Caco-2 (cell line): ENCODE measurements at regions not wholly inside any gene's neighbourhood (a gene's known extent, or its start where the extent isn't known, plus 50 kb on each side); places are given as distances from the start of the nearest gene placed in this dataset.
"Not testable (repeated sequence)": the region's sequence is repeated elsewhere in the genome, so short reads cannot be mapped to it uniquely, and the experiment has no call there.

Experiments
- BruUV-seq: library from RNA; stranded (reverse); fragments of 400-500 nt; replicated peaks from 2 replicates; lab custom pipeline; 2021; lab: Mats Ljungman, UMichigan
- CTCF ChIA-PET: fragments of 300-600 bp; sonication (Branson Sonifier 250); formaldehyde crosslinking; loops from one replicate; lab custom pipeline; 2022; ENCODE audit warnings: antibody characterized with exemption; lab: Charles Lee
- POLR2A ChIA-PET: fragments of 300-600 bp; sonication (Branson Sonifier 250); formaldehyde crosslinking; loops from one replicate; lab custom pipeline; 2022; ENCODE audit warnings: antibody characterized with exemption; lab: Charles Lee
- DNase-seq, 2 experiments: peaks; one replicate each; pipeline versions ENCODE4 v3.0.0 to v3.0.0-alpha.2; 2020 to 2022
- H3K27me3 ChIP-seq: replicated peaks from 2 replicates; pipeline ENCODE4 v1.6.0; 2011; ENCODE audit warnings: low read length; ENCODE audit not compliant: control insufficient read depth, insufficient read depth
- H3K36me3 ChIP-seq: 2 replicates; pipeline ENCODE4 v1.5.1; 2011; ENCODE audit warnings: low read length; ENCODE audit not compliant: control insufficient read depth, insufficient read depth
- H3K4me1 ChIP-seq: fragments of 250-450 bp; sonication (Bioruptor Pico); 2 replicates; pipeline ENCODE4 v1.5.1; 2020; ENCODE audit warnings: mild to moderate bottlenecking
- H3K4me3 ChIP-seq: 2 replicates; pipeline ENCODE4 v1.5.1; 2011; ENCODE audit warnings: low read depth, mild to moderate bottlenecking, control low read depth, low read length
- H3K9me3 ChIP-seq: fragments of 250-450 bp; sonication (Bioruptor Pico); 2 replicates; pipeline ENCODE4 v1.5.1; 2020; ENCODE audit warnings: mild to moderate bottlenecking, moderate library complexity
- H3K27ac Mint-ChIP-seq: one replicate; pipeline ENCODE4 v1.8.0; 2022; ENCODE audit warnings: mixed read lengths; ENCODE audit not compliant: unreplicated experiment
- H3K27me3 Mint-ChIP-seq: one replicate; pipeline ENCODE4 v1.8.0; 2022; ENCODE audit warnings: mixed read lengths; ENCODE audit not compliant: insufficient read depth, unreplicated experiment
- H3K36me3 Mint-ChIP-seq: one replicate; pipeline ENCODE4 v1.8.0; 2022; ENCODE audit warnings: mild to moderate bottlenecking, mixed read lengths; ENCODE audit not compliant: insufficient read depth, unreplicated experiment
- H3K4me1 Mint-ChIP-seq: one replicate; pipeline ENCODE4 v1.8.0; 2022; ENCODE audit warnings: low read depth, mixed read lengths; ENCODE audit not compliant: unreplicated experiment
- H3K4me3 Mint-ChIP-seq: one replicate; pipeline ENCODE4 v1.8.0; 2022; ENCODE audit warnings: mild to moderate bottlenecking, moderate library complexity, mixed read lengths; ENCODE audit not compliant: unreplicated experiment
- H3K9me3 Mint-ChIP-seq: one replicate; pipeline ENCODE4 v1.8.0; 2022; ENCODE audit warnings: mixed read lengths; ENCODE audit not compliant: unreplicated experiment
- intact Hi-C: fragments of 100-400 bp; cut with micrococcal nuclease; formaldehyde crosslinking; loops from one replicate; pipeline ENCODE4 v1.10.0; 2022; ENCODE audit not compliant: unreplicated experiment
- TF ChIP-seq, protein P1 (sequence below), 2 experiments: fragments of 200-600 bp in 1 of 2; IDR thresholded peaks; 1 replicate in 1 of 2; 2 replicates in 1 of 2; pipeline versions ENCODE4 v1.5.1 to v1.8.0; 2011 to 2022; ENCODE audit warnings: antibody characterized with exemption in 1 of 2, control low read depth in 1 of 2, inconsistent platforms in 1 of 2, low read depth in 1 of 2, low read length in 1 of 2, mild to moderate bottlenecking in 1 of 2, moderate library complexity in 1 of 2; ENCODE audit not compliant: insufficient read depth in 1 of 2, severe bottlenecking in 1 of 2, unreplicated experiment in 1 of 2

GRCh38 chr14:49962621-49963020 is 69.7 kb downstream of the ARF6 start:
- H3K9me3 Mint-ChIP-seq, result no peaks in the 10 kb centered on the region
- no peak overlapping the region for H3K4me3 ChIP-seq
- no peak overlapping the region for H3K4me3 Mint-ChIP-seq
- H3K36me3 Mint-ChIP-seq, result peaks cover 15% of the 10 kb centered on the region
- H3K9me3 ChIP-seq, result no peaks in the 10 kb centered on the region
- no peaks in the 10 kb centered on the region for H3K36me3 ChIP-seq
- DNase-seq, result no peak
- no TSS peak for BruUV-seq
- no peaks in the 10 kb centered on the region for H3K27me3 Mint-ChIP-seq
- TF ChIP-seq, protein P1, sequence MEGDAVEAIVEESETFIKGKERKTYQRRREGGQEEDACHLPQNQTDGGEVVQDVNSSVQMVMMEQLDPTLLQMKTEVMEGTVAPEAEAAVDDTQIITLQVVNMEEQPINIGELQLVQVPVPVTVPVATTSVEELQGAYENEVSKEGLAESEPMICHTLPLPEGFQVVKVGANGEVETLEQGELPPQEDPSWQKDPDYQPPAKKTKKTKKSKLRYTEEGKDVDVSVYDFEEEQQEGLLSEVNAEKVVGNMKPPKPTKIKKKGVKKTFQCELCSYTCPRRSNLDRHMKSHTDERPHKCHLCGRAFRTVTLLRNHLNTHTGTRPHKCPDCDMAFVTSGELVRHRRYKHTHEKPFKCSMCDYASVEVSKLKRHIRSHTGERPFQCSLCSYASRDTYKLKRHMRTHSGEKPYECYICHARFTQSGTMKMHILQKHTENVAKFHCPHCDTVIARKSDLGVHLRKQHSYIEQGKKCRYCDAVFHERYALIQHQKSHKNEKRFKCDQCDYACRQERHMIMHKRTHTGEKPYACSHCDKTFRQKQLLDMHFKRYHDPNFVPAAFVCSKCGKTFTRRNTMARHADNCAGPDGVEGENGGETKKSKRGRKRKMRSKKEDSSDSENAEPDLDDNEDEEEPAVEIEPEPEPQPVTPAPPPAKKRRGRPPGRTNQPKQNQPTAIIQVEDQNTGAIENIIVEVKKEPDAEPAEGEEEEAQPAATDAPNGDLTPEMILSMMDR (IDR thresholded peaks at IDR 0.05; ENCODE audit: insufficient read depth in 1 of 2, low read depth in 1 of 2, low read length in 1 of 2, severe bottlenecking in 1 of 2, unreplicated experiment in 1 of 2), result no peak
- peaks cover 47% of the 10 kb centered on the region for H3K4me1 Mint-ChIP-seq
- H3K27me3 ChIP-seq, result no peaks in the 10 kb centered on the region
- ChIA-PET POLR2A (no interaction called here), CTCF (no interaction called here)
- intact Hi-C loops, result no loop called here
- H3K27ac Mint-ChIP-seq, result no peak overlapping the region
- H3K4me1 ChIP-seq, result peaks cover 40% of the 10 kb centered on the region

DNA sequence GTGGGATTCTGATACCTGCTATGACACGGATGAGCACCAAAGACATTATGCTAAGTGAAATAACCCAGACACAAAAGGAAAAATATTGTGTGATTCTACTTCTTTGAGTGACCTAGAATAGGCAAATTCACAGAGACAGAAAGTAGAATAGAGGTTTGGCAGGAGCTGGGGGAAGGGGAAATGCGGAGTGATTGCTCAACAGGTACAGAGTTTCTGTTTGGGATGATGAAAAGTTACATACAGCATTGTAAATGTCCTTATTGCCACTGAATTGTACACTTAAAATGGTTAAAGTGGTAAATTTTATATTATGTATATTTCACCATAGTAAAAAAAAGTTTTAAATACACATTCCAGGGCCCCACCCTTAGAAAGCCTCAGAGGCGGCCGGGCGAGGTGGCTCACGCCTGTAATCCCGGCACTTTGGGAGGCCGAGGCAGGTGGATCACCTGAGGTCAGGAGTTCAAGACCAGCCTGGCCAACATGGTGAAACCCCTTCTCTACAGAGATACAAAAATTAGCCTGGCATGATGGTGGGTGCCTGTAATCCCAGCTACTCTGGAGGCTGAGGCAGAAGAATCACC is 72.3 kb downstream of the ARF6 start:
- H3K9me3 Mint-ChIP-seq, POLR2A ChIA-PET, DNase-seq, H3K27me3 Mint-ChIP-seq, CTCF ChIA-PET, H3K27me3 ChIP-seq, intact Hi-C loops, H3K4me3 ChIP-seq, H3K36me3 ChIP-seq, BruUV-seq, H3K9me3 ChIP-seq: not testable (repeated sequence)
- H3K27ac Mint-ChIP-seq, result peak overlapping the region; percentile 89
- H3K36me3 Mint-ChIP-seq, result peaks cover 15% of the 10 kb centered on the region
- H3K4me3 Mint-ChIP-seq, result peak overlapping the region; percentile 50
- peaks cover 52% of the 10 kb centered on the region for H3K4me1 Mint-ChIP-seq
- H3K4me1 ChIP-seq, result peaks cover 44% of the 10 kb centered on the region

GRCh38 chr14:49966304-49966809 is 73.5 kb downstream of the ARF6 start:
- ChIA-PET CTCF (interaction anchor here (1.0 kb wide), 3 partner anchors 20 to 104 kb away, joined by 3 to 8 read pairs (median 4); no protein-coding TSS in a partner anchor), POLR2A (interaction anchor here (0.5 to 1.4 kb wide), 9 partner anchors 9 to 104 kb away, joined by 3 to 10 read pairs (median 4); no protein-coding TSS in a partner anchor)
- Histone ChIP-seq H3K9me3 (no peaks in the 10 kb centered on the region), H3K4me1 (peaks cover 53% of the 10 kb centered on the region), H3K27me3 (no peaks in the 10 kb centered on the region), H3K4me3 (0 out of 2 replicates have a peak overlapping the region, but pooled peaks have one; percentile 1), H3K36me3 (no peaks in the 10 kb centered on the region)
- peak overlapping the region; percentile 61 for H3K4me3 Mint-ChIP-seq
- no TSS peak for BruUV-seq
- peaks cover 15% of the 10 kb centered on the region for H3K36me3 Mint-ChIP-seq
- DNase-seq, result peak; percentile 86 to 91
- intact Hi-C loops, result loop anchor here (1.0 kb wide), 3 partner anchors 21 to 74 kb away; no protein-coding TSS in a partner anchor
- H3K4me1 Mint-ChIP-seq, result peaks cover 61% of the 10 kb centered on the region
- no peaks in the 10 kb centered on the region for H3K27me3 Mint-ChIP-seq
- no peaks in the 10 kb centered on the region for H3K9me3 Mint-ChIP-seq
- TF ChIP-seq, protein P1 (IDR thresholded peaks at IDR 0.05; ENCODE audit: insufficient read depth in 1 of 2, low read depth in 1 of 2, low read length in 1 of 2, severe bottlenecking in 1 of 2, unreplicated experiment in 1 of 2), result no peak
- H3K27ac Mint-ChIP-seq, result peak overlapping the region; percentile 89
